ENCODE measurements at regions not wholly inside any gene's neighbourhood (a gene's known extent, or its start where the extent isn't known, plus 50 kb on each side); places are given as distances from the start of the nearest gene placed in this dataset.

DNA sequence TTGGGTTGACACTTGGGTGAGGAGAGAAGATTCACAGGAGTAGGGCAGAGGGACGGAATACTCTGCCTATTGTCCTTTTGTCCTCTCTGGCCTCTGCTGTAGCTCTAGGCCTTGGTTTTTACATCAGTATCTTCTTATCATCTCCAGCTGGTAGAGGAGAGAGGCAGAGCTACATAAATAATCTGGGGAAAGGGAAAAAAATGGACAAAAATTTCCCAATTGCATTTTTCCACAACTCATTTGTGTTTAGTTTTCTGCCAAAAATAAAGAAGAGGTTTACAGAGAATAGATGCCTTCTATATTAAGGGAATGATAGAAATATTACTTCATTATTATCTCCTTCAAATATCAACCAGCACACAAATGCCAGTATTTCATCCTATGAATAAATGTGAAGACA lies 216.4 kb upstream of the P2RY1 start:
- TF ChIP-seq, protein P1, sequence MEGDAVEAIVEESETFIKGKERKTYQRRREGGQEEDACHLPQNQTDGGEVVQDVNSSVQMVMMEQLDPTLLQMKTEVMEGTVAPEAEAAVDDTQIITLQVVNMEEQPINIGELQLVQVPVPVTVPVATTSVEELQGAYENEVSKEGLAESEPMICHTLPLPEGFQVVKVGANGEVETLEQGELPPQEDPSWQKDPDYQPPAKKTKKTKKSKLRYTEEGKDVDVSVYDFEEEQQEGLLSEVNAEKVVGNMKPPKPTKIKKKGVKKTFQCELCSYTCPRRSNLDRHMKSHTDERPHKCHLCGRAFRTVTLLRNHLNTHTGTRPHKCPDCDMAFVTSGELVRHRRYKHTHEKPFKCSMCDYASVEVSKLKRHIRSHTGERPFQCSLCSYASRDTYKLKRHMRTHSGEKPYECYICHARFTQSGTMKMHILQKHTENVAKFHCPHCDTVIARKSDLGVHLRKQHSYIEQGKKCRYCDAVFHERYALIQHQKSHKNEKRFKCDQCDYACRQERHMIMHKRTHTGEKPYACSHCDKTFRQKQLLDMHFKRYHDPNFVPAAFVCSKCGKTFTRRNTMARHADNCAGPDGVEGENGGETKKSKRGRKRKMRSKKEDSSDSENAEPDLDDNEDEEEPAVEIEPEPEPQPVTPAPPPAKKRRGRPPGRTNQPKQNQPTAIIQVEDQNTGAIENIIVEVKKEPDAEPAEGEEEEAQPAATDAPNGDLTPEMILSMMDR (IDR thresholded peaks at IDR 0.05; ENCODE audit: insufficient read depth, low read length): no peak
- TF ChIP-seq GABPA (IDR thresholded peaks at IDR 0.05; ENCODE audit: low read depth) (no peak), POLR2AphosphoS5 (IDR thresholded peaks at IDR 0.05; ENCODE audit: low read depth) (no peak), REST (IDR thresholded peaks at IDR 0.05; ENCODE audit: insufficient replicate concordance, low read depth) (no peak), SPI1 (IDR thresholded peaks at IDR 0.05; ENCODE audit: borderline replicate concordance, low read depth) (no peak)
